ENCODE measurements at regions not wholly inside any gene's neighbourhood (a gene's known extent, or its start where the extent isn't known, plus 50 kb on each side); places are given as distances from the start of the nearest gene placed in this dataset.

DNA sequence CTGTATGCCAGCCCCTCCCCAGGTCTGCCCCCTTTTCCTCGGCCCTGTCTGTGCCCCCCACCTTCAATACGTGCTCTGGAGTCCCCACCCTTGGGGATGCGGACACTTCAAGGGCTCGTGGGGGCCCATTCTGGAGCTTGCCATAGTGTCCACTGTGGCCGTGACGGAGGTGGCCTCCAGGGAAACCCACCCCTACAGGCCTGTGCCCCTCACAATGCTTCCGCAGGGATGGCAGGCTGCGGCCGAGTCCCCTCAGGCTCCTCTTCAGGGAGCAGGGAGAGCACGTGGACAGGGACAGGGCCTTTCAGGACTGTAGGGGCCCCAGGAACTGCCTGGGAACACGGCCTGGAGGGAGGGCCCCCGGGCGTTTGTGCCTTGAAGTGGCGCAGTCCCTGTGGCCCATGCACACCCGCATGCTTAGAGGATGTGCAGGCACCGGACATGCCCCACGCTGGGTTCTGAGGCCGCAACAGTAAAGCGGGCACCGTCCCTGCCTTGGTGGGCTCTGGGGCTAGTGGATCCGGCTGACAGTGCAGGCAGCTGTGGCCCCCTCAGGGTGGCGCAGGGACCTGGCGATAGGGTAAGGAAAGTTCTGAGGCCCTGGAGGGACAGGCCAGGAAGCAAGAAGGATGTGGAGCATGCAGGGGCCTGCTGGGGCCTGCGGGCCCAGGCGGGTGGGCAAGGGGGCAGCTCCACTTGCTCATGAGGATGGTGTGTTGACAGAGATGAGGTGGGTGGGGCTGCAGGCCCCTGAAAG lies 209.0 kb upstream of the RTL1 start:
- TF ChIP-seq, protein P1, sequence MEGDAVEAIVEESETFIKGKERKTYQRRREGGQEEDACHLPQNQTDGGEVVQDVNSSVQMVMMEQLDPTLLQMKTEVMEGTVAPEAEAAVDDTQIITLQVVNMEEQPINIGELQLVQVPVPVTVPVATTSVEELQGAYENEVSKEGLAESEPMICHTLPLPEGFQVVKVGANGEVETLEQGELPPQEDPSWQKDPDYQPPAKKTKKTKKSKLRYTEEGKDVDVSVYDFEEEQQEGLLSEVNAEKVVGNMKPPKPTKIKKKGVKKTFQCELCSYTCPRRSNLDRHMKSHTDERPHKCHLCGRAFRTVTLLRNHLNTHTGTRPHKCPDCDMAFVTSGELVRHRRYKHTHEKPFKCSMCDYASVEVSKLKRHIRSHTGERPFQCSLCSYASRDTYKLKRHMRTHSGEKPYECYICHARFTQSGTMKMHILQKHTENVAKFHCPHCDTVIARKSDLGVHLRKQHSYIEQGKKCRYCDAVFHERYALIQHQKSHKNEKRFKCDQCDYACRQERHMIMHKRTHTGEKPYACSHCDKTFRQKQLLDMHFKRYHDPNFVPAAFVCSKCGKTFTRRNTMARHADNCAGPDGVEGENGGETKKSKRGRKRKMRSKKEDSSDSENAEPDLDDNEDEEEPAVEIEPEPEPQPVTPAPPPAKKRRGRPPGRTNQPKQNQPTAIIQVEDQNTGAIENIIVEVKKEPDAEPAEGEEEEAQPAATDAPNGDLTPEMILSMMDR (conservative IDR thresholded peaks at IDR 0.05), result no peak
- TF ChIP-seq ZFX (IDR thresholded peaks at IDR 0.05), result no peak
